NCI-H2227 treated with DMSO at 0.1 percent for 48 hours (cell line): ENCODE measurements at regions not wholly inside any gene's neighbourhood (a gene's known extent, or its start where the extent isn't known, plus 50 kb on each side); places are given as distances from the start of the nearest gene placed in this dataset.
"Not testable (repeated sequence)": the region's sequence is repeated elsewhere in the genome, so short reads cannot be mapped to it uniquely, and the experiment has no call there.

Experiments used
- DNase-seq: peaks from one replicate; lab custom pipeline; 2025; lab: John Stamatoyannopoulos, UW

GRCh38 chr2:59181347-59181746 is 940.2 kb upstream of the FANCL start:
- no peak for DNase-seq

- no peak for DNase-seq
Measured at GRCh38 chr2:59180621-59181020, 939.5 kb upstream of the FANCL start.

- DNase-seq = no peak
Measured at GRCh38 chr2:59180111-59180510, 939.0 kb upstream of the FANCL start.

- DNase-seq = no peak
Measured at GRCh38 chr2:59177748-59178147, 936.6 kb upstream of the FANCL start.

- no peak for DNase-seq
Measured at GRCh38 chr2:59176737-59177136, 935.6 kb upstream of the FANCL start.

- no peak for DNase-seq
Measured at GRCh38 chr2:59174536-59175243, 933.6 kb upstream of the FANCL start.

- no peak for DNase-seq
Measured at GRCh38 chr2:59173325-59173724, 932.2 kb upstream of the FANCL start.

- DNase-seq = no peak
Measured at GRCh38 chr2:59171019-59171418, 929.9 kb upstream of the FANCL start.

GRCh38 chr2:59168766-59169165 is 927.6 kb upstream of the FANCL start:
- DNase-seq = no peak

GRCh38 chr2:59167514-59167913 is 926.4 kb upstream of the FANCL start:
- no peak for DNase-seq

GRCh38 chr2:59157908-59158307 is 916.8 kb upstream of the FANCL start:
- not testable (repeated sequence) for DNase-seq

- no peak for DNase-seq
Measured at GRCh38 chr2:59151805-59152204, 910.7 kb upstream of the FANCL start.

- DNase-seq = no peak
Measured at GRCh38 chr2:59150217-59150849, 909.2 kb upstream of the FANCL start.

GRCh38 chr2:59149271-59149670 is 908.1 kb upstream of the FANCL start:
- DNase-seq = no peak

- no peak for DNase-seq
Measured at GRCh38 chr2:59112258-59112657, 871.1 kb upstream of the FANCL start.

GRCh38 chr2:59096973-59097372 is 855.8 kb upstream of the FANCL start:
- DNase-seq = no peak

- DNase-seq = no peak
Measured at GRCh38 chr2:59093571-59093970, 852.4 kb upstream of the FANCL start.

- no peak for DNase-seq
Measured at GRCh38 chr2:59084326-59084725, 843.2 kb upstream of the FANCL start.

- no peak for DNase-seq
Measured at GRCh38 chr2:59083075-59083828, 842.1 kb upstream of the FANCL start.

GRCh38 chr2:59082657-59083056 is 841.5 kb upstream of the FANCL start:
- no peak for DNase-seq

- DNase-seq = no peak
Measured at GRCh38 chr2:59080451-59081181, 839.5 kb upstream of the FANCL start.

GRCh38 chr2:59077981-59078531 is 836.9 kb upstream of the FANCL start:
- DNase-seq = no peak
